NCI-H2081 treated with DMSO at 0.1 percent for 48 hours (cell line): ENCODE measurements at regions not wholly inside any gene's neighbourhood (a gene's known extent, or its start where the extent isn't known, plus 50 kb on each side); places are given as distances from the start of the nearest gene placed in this dataset.
"Not testable (repeated sequence)": the region's sequence is repeated elsewhere in the genome, so short reads cannot be mapped to it uniquely, and the experiment has no call there.

Experiments used
- DNase-seq: peaks from one replicate; lab custom pipeline; 2025; lab: John Stamatoyannopoulos, UW

- DNase-seq, result no peak
These were observed 950.8 kb downstream of the HACE1 start for GRCh38 chr6:103908898-103909297.

DNA sequence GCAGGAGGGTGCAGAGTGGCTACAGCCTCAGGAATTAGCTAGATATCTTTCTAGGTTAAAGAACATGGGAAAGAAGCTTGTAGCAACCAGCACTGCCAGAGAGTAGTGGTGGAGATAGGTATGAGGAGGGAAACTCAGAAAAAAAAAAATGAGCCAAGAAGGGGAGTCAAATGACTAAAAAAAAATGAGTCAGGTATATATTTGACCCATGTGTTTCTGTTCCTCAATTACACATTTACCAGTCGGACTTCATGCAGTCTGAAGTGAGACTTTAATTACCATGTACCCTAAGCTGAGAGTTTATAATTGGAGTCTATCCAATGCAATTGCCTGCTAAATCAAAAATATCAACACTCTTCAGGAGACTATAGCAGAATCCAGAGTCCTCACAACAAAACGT is 964.6 kb downstream of the HACE1 start:
- no peak for DNase-seq

- DNase-seq, result no peak
These were observed 966.6 kb downstream of the HACE1 start for GRCh38 chr6:103893141-103893581.

DNA sequence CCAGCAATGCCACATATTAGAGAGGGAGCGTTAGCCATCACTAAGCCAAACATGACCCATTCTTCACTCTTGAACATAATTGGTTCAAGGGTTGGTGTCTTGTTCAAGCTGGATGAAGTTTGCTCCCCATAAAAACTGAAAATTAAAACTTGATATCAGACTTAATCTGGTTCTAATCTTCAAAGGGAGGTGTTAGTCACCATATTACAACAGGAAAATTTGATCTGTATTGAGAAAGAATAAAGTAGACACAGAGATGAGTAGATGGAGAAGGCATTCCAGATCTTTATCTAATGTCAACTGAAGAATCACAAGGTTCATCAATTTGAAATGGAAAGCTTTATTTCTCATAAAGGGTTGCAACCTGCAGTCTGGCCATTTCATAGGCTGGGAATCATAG is 972.8 kb downstream of the HACE1 start:
- no peak for DNase-seq

DNA sequence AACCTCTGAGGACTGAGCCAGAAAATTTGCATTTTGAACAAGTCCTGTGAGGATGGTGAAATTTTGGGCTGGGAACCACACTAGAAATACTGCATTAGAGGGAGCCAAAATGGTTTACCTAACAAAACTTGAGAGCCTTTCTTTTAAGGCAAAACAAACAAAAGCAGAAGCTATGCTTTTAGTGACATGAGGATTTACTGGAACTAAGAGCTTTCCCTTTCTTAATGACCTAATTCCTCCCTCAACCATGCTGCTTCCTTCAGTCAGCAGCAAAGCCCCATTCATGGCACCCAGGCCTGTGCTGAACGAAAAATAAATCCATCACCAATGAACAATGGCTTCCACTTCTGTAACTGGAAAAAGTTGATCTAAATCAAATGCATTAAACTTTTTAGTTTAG is 974.3 kb downstream of the HACE1 start:
- DNase-seq, result no peak

DNA sequence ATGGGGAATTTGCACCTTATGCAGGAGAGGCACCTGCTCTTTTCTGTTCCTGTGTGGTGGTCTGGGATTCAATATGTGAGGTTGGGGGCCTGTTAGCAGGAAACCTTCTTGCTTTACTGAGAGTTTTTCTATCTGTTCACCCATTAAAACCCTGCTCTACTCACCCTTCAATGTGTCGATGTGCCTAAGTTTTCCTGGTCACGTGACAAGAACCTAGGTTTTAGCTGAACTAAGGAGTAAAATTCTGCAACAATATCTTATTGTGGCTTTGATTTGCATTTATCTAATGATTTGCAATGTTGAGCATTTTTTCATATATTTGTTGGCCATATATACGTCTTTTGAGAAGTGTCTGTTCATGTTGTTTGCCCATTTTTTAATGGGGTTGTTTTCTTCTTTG is 979.9 kb downstream of the HACE1 start:
- no peak for DNase-seq

DNA sequence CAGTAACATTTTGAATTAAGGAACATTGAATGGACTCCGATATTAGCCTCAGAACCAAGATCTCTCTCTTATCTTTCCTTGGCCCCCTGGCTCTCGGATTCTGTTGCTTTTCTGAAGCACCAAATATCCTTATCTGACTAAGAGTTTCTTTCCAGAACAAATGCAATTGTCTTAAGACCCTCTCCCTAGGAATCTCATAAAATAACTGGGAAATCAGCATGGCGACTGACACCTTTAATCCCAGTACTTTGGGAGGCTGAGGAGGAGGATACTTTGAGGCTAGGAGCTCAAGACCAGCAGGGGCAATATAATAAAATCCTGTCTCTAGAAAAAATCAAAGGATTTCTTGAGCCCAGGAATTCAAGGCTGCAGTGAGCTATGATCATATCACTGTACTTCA is 984.5 kb downstream of the HACE1 start:
- DNase-seq, result no peak

GRCh38 chr6:103874575-103874974 is 985.1 kb downstream of the HACE1 start:
- no peak for DNase-seq

DNA sequence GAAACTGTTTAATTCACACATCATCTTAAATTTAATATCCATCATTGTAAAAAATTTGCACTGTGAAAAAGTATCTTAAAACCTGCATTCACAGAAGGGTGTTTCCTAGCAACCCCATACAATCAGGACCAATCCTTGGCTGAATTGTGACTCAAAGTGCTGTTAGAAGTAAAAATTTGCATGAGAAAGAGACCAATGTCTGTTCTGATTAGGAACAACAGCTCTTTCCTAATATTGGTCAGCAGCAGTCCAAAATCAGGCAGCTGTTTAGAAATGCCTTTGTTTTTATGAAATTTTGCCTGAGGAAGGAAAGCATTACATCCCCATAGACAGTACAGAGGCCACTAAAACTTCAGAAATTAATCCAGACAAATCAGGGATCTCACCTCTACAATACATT is 987.0 kb downstream of the HACE1 start:
- DNase-seq, result no peak

GRCh38 chr6:103872233-103872632 is 987.5 kb downstream of the HACE1 start:
- DNase-seq, result no peak

GRCh38 chr6:103870970-103871369 is 988.7 kb downstream of the HACE1 start:
- no peak for DNase-seq

DNA sequence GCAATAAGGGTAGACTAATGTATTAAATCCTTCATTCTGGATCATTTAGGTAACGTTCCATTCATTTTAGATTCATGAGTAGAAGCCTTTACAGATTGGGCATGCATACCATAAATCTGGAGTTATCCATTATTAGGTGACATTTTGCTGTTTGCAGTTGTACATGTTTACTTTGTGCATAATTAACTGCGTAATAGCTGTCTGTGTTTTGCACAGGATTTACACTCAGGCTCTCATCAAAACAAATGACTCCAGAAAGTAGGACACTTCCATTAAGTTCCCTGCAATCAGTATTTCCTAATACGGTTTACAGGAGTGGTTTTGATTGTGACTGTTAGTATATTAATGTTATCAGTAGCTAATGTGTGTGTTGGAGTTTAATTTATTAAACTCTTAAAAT is 997.4 kb downstream of the HACE1 start:
- no peak for DNase-seq

DNA sequence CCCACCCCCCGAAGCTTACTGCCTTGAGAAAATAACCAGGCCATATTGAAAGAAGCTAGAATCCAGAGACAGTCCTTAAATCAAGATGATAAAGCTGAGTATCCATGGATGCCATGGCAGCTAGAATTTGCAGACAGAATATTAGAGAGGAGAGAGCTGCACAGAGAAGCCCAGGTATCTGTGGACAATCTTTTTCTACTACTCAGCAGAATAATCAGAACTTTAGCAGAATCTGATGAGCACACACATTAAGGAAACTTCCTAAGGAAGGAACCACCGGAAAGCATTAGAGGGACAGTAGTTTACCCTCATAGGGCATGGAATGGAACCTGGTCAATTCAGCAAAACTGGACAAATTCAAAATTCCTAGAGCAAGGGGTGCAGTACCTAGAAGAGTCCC is 1001.7 kb downstream of the HACE1 start:
- no peak for DNase-seq

DNA sequence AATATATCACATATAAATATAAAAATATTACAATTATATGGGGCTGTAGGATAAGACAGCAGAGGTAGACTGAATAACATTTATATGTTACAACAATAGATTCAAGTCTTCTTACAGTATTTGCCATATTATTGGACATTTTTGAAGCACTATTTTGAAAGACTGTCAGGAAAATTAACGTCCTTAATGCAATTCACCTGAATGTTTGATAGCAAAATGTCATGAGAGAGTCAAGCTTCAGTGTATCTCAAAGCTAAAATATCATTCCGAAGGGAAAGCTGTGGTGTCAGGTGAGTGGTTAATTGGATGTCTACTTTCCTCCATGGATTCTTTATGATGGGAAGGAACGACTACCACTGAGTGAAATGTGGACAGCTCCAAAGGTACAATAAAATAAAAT is 1004.0 kb downstream of the HACE1 start:
- no peak for DNase-seq

- DNase-seq, result no peak
These were observed 1005.7 kb downstream of the HACE1 start for GRCh38 chr6:103854059-103854458.

- no peak for DNase-seq
These were observed 1021.3 kb downstream of the HACE1 start for GRCh38 chr6:103838457-103838856.

GRCh38 chr6:103826209-103826608 is 1033.5 kb downstream of the HACE1 start:
- DNase-seq, result no peak

- DNase-seq, result no peak
These were observed 1039.6 kb downstream of the HACE1 start for GRCh38 chr6:103820148-103820547.

GRCh38 chr6:103819509-103819908 is 1040.2 kb downstream of the HACE1 start:
- no peak for DNase-seq

GRCh38 chr6:103812970-103813369 is 1046.7 kb downstream of the HACE1 start:
- DNase-seq, result no peak

- DNase-seq, result not testable (repeated sequence)
These were observed 1057.7 kb downstream of the HACE1 start for GRCh38 chr6:103801901-103802479.

GRCh38 chr6:103799971-103800670 is 1059.6 kb downstream of the HACE1 start:
- no peak for DNase-seq

GRCh38 chr6:103798166-103798565 is 1061.6 kb downstream of the HACE1 start:
- no peak for DNase-seq

DNA sequence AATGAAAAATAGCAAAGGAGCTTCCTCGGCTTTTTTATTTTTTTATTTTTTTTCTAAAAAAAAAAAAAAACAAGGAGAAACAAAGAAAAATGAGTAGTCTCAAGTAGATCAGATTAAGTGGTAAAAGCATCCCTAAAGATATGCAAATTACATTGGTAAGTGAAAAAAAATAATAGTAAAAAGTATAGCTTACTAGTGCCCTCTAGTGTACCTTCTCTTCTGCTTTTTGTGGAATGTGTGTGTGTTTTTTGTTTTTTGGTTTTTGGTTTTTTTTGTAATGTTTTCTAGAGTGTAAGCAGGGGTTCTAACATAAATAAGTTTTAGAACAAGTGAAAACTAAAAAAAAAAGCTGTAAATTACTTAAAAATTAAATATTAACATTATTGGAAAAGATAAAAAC is 1062.0 kb downstream of the HACE1 start:
- no peak for DNase-seq
